HG02885 (cell line): ENCODE measurements at regions not wholly inside any gene's neighbourhood (a gene's known extent, or its start where the extent isn't known, plus 50 kb on each side); places are given as distances from the start of the nearest gene placed in this dataset.
A peak's percentile ranks its signal among the peaks of the same experiment; 100 is the strongest.

Source experiments
- ATAC-seq: cut with Tn5 transposase; IDR thresholded peaks from one replicate; pipeline ENCODE4 v1.9.1; 2021; ENCODE audit warnings: mild to moderate bottlenecking; ENCODE audit not compliant: unreplicated experiment, poor library complexity

DNA sequence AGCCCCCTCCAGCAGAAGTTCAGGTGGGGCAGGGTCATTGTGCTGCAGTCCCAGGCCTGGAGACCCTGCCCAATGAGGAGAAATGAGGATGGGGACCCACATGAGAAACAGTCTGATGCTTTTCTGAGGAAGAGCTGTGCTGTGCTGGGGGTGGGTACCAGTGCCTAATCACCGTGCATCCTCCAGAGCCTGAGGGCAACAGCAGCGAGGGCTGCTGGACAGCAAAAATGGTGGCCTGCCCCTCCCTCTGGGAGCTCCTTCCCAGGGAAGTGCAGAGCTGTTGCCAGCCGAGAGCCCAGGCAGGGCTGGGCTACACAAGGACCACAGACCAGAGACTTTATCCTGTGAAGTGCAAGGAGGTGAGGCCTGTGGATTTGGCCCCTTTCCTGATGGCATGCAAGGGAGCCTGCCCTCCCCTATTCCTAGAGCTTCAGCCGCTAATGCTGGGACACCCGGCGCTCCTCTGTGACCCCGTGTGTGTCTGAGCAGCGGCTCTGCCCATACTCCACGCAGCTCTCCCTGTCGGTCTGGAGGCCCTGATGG is 134.8 kb downstream of the DSEL start:
- no peak for ATAC-seq

DNA sequence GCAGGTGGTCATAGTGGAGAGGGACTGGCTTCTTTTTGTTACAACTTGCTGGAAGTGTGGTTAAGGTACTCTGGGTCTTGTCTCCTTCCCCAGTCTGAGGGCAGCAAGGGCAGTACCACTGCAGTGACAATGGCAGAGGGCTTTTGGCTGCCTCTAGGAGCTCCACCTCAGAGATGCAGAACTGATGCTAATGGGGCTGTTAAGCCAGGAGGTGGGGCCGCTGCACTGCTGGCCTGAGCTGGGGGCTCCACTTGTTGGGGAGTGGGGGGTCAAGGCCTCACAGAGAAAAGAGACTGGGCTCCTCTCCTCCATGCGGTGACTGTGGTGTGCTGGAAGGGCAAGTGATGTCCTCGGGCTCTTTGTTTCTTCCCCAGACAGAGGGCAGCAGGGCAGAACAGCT is 135.7 kb downstream of the DSEL start:
- no peak for ATAC-seq

GRCh38 chr18:67379981-67380380 is 136.5 kb downstream of the DSEL start:
- no peak for ATAC-seq

GRCh38 chr18:67376372-67376771 is 140.1 kb downstream of the DSEL start:
- ATAC-seq: no peak

GRCh38 chr18:67373636-67374035 is 142.9 kb downstream of the DSEL start:
- no peak for ATAC-seq

DNA sequence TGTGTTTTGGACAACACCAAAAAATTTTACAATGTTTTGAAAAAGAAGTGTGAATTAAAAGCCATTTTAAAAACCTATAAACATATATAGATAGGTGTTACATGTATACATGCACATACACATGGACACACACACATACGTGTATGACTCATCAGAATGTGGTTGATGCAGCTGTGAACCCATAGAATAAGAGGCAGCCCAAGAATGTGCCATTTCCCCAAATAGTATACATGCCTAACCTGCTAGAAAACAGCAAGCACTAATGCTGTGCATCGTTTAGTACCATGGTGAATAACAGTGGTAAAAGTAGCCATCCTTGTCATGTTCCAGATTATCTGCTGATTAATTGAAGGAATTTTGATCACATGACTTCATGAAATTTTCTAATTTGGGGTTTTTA is 149.0 kb downstream of the DSEL start:
- no peak for ATAC-seq

- ATAC-seq: no peak
These were observed 152.8 kb downstream of the DSEL start for GRCh38 chr18:67363694-67364093.

- ATAC-seq: no peak
These were observed 153.6 kb downstream of the DSEL start for GRCh38 chr18:67362906-67363305.

DNA sequence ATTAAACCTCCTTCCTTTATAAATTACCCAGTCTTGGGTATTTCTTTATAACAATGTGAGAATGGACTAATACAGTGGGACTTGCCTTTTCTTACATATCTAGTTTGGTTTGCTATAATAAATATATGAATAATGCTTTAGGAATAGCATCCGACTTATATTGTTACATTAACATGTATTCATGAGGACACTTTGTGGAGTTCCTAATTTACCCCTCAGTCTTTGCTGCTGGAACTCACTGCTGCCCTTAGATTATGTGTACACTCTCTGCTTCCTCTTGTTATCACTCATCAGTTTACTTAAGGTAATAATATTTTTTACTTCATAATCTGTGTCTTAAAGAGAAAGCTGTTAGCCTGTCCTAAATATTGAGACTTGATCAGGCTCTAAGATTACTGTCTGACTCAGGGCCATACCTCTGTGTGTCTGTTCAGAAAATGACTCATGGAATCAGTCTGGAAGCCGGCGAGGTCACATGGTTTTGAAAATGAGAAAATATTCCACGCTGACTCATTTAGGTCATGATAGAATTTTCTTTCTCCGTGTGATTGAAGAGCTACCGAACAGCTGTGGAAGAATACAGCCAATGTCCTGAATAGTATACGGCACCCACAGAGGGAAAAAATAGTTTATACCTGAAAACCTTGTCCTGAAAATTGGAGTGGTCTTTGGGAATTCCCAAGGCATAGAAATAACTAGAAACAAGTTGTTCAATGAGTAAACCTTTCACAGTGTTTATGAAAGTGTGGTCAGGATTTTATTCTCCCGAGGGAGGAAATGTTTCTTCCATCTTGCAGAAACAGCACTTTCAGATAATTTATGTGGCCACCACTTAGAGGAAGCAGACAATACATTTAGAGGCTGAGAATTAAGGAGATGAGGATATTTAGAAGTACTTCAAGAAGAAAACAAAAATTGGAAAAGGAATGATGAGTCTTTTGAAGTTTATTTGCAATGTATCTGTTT is 156.4 kb downstream of the DSEL start:
- peak; percentile 78 for ATAC-seq

DNA sequence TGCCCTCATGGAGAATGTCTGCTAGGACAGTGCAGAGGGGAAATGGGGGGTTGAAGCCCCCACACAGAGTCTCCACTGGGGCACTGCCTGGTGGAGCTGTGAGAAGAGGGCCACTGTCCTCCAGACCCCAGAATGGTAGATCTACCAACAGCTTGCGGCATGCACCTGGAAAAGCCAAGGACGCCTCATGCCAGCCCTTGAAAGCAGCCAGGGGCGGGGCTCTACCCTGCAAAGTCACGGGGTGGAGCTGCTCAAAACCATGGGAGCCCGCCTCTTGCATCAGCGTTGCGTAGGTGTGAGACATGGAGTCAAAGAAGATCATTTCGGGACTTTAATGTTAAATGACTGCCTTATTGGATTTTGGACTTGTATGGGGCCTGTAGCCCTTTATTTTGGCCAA is 157.6 kb downstream of the DSEL start:
- ATAC-seq: no peak

- no peak for ATAC-seq
These were observed 161.8 kb downstream of the DSEL start for GRCh38 chr18:67354692-67355091.

DNA sequence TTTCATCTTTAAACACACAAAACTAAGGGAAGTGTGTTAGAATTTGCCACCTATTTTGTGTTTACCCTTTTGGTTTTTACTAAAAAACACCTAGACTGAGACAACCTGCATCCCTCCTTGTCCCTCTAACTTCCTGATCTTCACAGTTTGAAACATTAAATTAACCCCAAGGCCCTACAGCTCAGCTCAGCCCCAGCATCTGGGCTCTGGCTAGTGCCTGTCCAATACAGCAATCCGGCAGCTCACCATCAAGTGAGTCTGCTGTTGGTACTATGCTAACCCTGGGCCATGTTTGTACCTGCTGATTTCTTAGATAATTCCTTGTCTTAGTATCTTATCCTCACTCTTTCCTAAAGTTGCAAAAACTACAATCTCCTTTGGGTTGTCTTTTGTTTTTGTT is 162.4 kb downstream of the DSEL start:
- ATAC-seq: no peak

- ATAC-seq: no peak
These were observed 169.1 kb downstream of the DSEL start for GRCh38 chr18:67347438-67347837.

DNA sequence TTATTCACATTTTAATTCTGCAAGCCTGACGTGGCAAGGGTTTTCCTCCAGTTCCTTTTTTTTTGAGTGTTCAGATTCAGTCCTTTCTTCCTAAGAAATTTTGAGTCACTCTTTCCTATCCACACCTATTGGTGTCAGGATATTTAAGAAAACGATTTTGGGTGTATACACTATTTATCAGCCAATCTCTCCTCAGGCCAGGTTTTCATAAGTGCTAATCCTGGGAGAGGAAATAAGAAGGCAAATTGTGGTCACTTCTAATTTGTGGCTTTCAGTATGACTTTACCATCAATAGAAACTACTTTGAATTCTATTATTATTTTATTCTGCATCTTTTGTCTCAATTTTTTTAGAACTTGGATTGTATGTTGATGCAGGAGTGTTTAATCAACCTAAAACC is 174.4 kb downstream of the DSEL start:
- ATAC-seq: no peak

- no peak for ATAC-seq
These were observed 178.8 kb downstream of the DSEL start for GRCh38 chr18:67337696-67338095.

DNA sequence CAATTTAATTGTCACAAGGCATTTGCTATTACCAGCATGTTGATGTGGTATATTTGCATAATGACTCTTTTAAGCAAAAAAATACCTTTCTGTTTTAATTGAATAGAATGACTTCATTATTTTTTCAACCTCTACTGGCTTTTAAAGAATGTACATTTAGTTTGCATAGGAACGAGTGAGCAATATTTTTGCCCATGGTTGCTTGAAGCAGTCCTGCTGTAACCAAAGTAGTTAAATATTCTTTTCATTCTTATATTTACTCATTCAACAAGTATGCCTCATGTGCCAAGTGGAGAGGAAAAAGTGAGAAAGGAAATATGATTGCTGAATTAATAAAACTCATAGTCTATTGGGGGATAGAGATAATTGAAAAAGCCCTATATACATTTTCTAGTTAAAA is 184.7 kb downstream of the DSEL start:
- no peak for ATAC-seq

DNA sequence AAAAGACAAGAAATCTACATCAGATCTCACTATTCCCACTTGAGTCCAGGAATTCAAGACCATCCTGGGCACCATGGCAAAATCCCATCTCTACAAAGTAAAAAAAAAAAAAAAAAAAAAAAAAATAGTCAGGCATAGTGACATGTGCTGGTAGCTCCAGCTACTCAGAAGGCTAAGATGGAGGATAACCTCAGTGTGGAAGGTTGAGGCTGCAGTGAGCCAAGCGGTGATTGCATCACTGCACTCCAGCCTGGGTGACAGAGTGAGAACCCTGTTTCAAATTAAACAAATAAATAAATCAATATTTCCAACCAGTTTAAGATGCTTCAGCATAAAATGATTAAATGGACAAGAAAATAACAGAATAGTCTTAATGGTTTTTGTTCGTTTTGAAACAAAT is 197.4 kb downstream of the DSEL start:
- ATAC-seq: no peak

DNA sequence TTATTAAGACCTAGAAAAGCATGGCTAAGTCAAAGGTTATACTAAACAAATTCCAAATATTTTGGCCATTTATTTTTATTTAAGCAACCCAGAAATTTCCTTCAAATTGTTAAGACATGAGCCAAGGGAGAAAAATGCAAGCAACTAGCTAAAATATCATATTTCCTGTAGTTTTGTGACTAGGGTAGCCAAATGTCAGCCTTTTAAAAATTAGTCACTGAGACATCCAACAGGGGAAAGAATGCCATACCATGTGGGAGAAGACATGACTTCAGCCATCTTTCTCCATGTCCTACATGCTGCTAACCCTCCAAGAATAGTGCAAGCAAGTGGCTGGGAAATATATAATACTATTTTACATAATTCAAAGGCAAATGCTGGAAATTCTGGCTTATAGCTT is 197.9 kb downstream of the DSEL start:
- no peak for ATAC-seq

DNA sequence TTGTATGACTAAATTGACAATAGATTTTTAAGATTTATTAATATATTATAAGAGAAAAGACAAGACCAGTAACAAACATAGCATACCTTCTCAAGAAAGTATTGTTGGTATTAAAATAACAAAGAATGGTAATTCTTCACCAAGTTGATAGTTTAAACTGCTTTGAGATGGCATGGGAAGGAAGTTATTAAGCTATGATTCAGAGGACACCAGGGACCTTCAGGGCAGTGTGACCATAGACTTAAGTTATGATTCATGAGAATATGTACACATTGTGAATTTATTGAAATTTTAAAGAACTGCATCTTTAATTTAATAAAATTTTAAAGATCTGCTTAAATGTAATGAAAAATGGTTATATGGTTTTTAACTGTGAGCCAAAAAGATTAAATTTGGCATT is 205.7 kb downstream of the DSEL start:
- no peak for ATAC-seq

GRCh38 chr18:67308819-67309218 is 207.7 kb downstream of the DSEL start:
- ATAC-seq: no peak

DNA sequence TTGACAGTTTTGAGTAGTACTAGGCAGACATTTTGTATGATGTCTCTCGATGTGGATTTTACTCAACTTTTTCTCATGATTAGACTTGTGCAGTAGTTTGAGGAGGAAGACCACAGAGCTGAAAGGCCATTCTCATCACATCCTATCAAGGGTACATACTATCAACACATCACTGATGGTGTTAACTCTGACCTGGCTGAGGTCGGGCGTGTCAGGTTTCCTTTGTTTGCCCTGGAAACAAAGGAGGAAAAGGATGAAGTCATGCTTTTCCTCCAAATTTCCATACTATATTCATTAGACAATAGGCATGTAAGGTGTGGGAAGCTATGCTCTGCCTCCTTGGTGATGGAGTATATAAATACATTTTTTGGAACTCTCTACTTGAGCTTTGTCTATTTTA is 211.1 kb downstream of the DSEL start:
- no peak for ATAC-seq

DNA sequence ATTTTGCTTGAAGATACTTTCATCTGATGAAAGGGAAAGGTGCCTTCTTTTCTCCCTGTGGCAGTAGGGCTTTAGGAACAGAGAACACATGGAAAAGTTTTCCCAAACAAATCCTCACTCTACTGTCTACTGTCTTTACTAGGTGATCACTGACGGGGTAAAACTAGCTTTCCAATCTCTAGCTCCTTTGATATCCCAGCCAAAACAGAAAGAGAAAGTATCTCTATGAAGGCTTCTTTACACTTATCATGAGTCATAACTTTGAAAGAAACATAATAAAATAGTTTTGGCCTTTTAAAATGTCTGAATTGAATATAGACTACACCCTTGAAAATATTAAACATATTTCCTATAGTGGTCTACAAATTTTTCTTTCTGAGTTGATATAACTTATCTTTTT is 214.5 kb downstream of the DSEL start:
- ATAC-seq: no peak
